ENCODE measurements at regions not wholly inside any gene's neighbourhood (a gene's known extent, or its start where the extent isn't known, plus 50 kb on each side); places are given as distances from the start of the nearest gene placed in this dataset.

GRCh38 chr1:199160521-199161318, 521.9 kb downstream of the PTPRC start:
- peaks cover 3% of the 10 kb centered on the region for H3K4me1 ChIP-seq (ENCODE audit: control insufficient read depth, insufficient read depth, low read length)
- H3K36me3 ChIP-seq (ENCODE audit: control insufficient read depth, insufficient read depth, low read length): no peaks in the 10 kb centered on the region
- H3K9me3 ChIP-seq (ENCODE audit: control insufficient read depth, insufficient read depth, low read length): no peaks in the 10 kb centered on the region
- H3K4me3 ChIP-seq (ENCODE audit: low read depth, low read length): no peak overlapping the region
- no peaks in the 10 kb centered on the region for H3K27me3 ChIP-seq (ENCODE audit: control insufficient read depth, insufficient read depth, low read length)
- H3K9ac ChIP-seq (ENCODE audit: low read depth, low read length): no peak overlapping the region

DNA sequence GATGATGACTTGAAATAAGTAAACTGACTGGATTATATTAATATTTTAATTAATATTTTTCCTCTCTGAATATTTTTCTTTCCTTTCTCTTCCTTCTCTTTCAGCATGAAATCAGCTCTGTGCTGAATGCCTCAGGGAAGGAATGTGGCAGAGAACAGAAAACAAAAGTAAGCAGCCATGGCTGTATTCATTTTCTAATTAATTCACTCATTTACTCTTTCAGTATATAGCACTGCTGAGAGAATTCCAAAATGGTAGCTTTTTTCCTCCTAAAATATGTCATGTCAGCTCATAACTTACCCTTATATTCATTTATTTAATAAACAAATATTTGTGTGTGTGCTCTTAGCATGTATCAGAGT, 522.5 kb downstream of the PTPRC start:
- Histone ChIP-seq H3K4me1 (ENCODE audit: control insufficient read depth, insufficient read depth, low read length) (peaks cover 3% of the 10 kb centered on the region), H3K9ac (ENCODE audit: low read depth, low read length) (no peak overlapping the region), H3K27me3 (ENCODE audit: control insufficient read depth, insufficient read depth, low read length) (no peaks in the 10 kb centered on the region), H3K9me3 (ENCODE audit: control insufficient read depth, insufficient read depth, low read length) (no peaks in the 10 kb centered on the region), H3K36me3 (ENCODE audit: control insufficient read depth, insufficient read depth, low read length) (no peaks in the 10 kb centered on the region), H3K4me3 (ENCODE audit: low read depth, low read length) (no peak overlapping the region)

- H3K4me1 ChIP-seq (ENCODE audit: control insufficient read depth, insufficient read depth, low read length): peaks cover 3% of the 10 kb centered on the region
- H3K9me3 ChIP-seq (ENCODE audit: control insufficient read depth, insufficient read depth, low read length): no peaks in the 10 kb centered on the region
- H3K9ac ChIP-seq (ENCODE audit: low read depth, low read length): no peak overlapping the region
- no peak overlapping the region for H3K4me3 ChIP-seq (ENCODE audit: low read depth, low read length)
- no peaks in the 10 kb centered on the region for H3K27me3 ChIP-seq (ENCODE audit: control insufficient read depth, insufficient read depth, low read length)
- no peaks in the 10 kb centered on the region for H3K36me3 ChIP-seq (ENCODE audit: control insufficient read depth, insufficient read depth, low read length)
Observed at GRCh38 chr1:199161766-199162303, 523.0 kb downstream of the PTPRC start.

DNA sequence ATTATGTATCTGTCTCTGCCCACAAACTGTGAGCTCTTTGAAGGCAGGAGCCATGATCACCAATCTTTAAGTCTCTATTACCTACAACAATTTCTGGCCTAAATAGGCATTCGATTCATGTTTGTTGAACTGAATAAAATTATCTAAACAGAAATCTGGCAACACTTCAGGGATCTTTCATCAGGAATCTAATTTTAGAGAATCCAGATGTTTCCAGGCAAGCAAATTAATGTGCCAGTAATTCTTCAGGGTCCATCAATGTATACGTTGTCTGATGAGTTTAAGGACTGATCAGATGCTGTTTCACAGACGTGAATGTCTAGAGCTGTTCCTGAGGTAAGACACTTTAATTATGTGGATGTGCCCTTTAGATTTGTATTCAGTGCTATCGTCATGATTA, 524.4 kb downstream of the PTPRC start:
- no peak overlapping the region for H3K9ac ChIP-seq (ENCODE audit: low read depth, low read length)
- H3K36me3 ChIP-seq (ENCODE audit: control insufficient read depth, insufficient read depth, low read length): no peaks in the 10 kb centered on the region
- H3K9me3 ChIP-seq (ENCODE audit: control insufficient read depth, insufficient read depth, low read length): no peaks in the 10 kb centered on the region
- H3K27me3 ChIP-seq (ENCODE audit: control insufficient read depth, insufficient read depth, low read length): no peaks in the 10 kb centered on the region
- H3K4me1 ChIP-seq (ENCODE audit: control insufficient read depth, insufficient read depth, low read length): peaks cover 3% of the 10 kb centered on the region
- H3K4me3 ChIP-seq (ENCODE audit: low read depth, low read length): no peak overlapping the region

- Histone ChIP-seq H3K4me1 (ENCODE audit: control insufficient read depth, insufficient read depth, low read length) (peaks cover 3% of the 10 kb centered on the region), H3K9ac (ENCODE audit: low read depth, low read length) (no peak overlapping the region), H3K27me3 (ENCODE audit: control insufficient read depth, insufficient read depth, low read length) (no peaks in the 10 kb centered on the region), H3K9me3 (ENCODE audit: control insufficient read depth, insufficient read depth, low read length) (no peaks in the 10 kb centered on the region), H3K36me3 (ENCODE audit: control insufficient read depth, insufficient read depth, low read length) (no peaks in the 10 kb centered on the region), H3K4me3 (ENCODE audit: low read depth, low read length) (no peak overlapping the region)
Observed at GRCh38 chr1:199163670-199164069, 524.8 kb downstream of the PTPRC start.

GRCh38 chr1:199167460-199167859, 528.6 kb downstream of the PTPRC start:
- H3K4me3 ChIP-seq (ENCODE audit: low read depth, low read length): no peak overlapping the region
- no peaks in the 10 kb centered on the region for H3K36me3 ChIP-seq (ENCODE audit: control insufficient read depth, insufficient read depth, low read length)
- no peaks in the 10 kb centered on the region for H3K27me3 ChIP-seq (ENCODE audit: control insufficient read depth, insufficient read depth, low read length)
- no peak overlapping the region for H3K9ac ChIP-seq (ENCODE audit: low read depth, low read length)
- H3K9me3 ChIP-seq (ENCODE audit: control insufficient read depth, insufficient read depth, low read length): no peaks in the 10 kb centered on the region
- no peaks in the 10 kb centered on the region for H3K4me1 ChIP-seq (ENCODE audit: control insufficient read depth, insufficient read depth, low read length)

DNA sequence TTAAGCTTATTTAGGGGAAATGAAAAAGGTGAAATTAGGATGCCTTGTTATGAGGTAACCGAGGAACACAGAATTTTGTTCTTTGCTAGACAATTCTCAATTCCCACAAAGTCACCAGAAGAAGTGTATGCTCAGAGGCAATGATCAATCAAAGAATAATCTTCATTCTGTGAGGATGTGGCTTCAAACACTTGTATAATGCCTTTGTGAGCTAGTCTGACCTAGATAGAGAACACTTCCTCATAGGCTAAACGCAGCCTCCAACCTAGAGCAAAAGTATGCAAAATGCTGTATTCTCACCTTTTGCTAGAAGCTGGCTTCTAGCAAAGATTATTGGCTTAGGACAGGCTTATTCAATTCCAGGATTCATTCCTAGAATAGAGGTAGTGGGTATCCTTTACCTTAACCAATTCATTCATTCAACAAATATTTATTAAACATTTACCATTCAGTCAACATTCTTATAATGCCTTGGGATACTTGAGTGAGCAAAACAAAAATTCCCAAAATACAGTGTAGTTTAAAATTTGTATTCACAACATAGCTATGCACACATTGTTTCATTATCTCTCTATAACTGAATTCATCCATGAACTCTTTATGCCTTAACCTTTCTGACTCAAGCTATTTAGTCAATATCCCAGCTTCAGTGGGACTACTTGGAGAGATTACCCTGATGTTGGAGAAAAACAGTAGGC, 530.2 kb downstream of the PTPRC start:
- no peak overlapping the region for H3K9ac ChIP-seq (ENCODE audit: low read depth, low read length)
- H3K4me1 ChIP-seq (ENCODE audit: control insufficient read depth, insufficient read depth, low read length): no peaks in the 10 kb centered on the region
- H3K27me3 ChIP-seq (ENCODE audit: control insufficient read depth, insufficient read depth, low read length): no peaks in the 10 kb centered on the region

DNA sequence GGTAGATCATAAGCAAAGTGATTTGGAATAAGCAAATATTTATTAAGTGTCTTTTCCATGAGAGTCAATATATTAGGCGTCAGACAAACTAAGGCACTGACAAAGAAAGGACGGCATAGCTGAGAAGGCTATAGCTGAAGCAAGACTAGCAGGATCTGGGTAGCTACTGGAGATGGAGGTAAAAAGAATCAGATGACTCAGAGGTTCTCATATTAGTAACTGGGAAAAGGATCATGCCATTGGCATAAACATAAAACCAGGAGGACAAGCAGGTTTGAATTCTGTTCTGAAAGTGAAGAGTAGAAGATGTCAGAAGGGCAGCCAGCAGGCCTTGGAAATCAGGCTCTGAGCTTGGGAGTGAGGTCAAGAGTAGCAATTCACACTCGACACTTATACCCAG, 531.9 kb downstream of the PTPRC start:
- no peaks in the 10 kb centered on the region for H3K4me1 ChIP-seq (ENCODE audit: control insufficient read depth, insufficient read depth, low read length)
- no peak overlapping the region for H3K9ac ChIP-seq (ENCODE audit: low read depth, low read length)
- no peak overlapping the region for H3K4me3 ChIP-seq (ENCODE audit: low read depth, low read length)
- H3K9me3 ChIP-seq (ENCODE audit: control insufficient read depth, insufficient read depth, low read length): no peaks in the 10 kb centered on the region
- no peaks in the 10 kb centered on the region for H3K27me3 ChIP-seq (ENCODE audit: control insufficient read depth, insufficient read depth, low read length)
- H3K36me3 ChIP-seq (ENCODE audit: control insufficient read depth, insufficient read depth, low read length): no peaks in the 10 kb centered on the region

More for the DNA sequence above, 530.2 kb downstream of the PTPRC start:
- H3K9me3 ChIP-seq (ENCODE audit: control insufficient read depth, insufficient read depth, low read length): no peaks in the 10 kb centered on the region
- no peaks in the 10 kb centered on the region for H3K36me3 ChIP-seq (ENCODE audit: control insufficient read depth, insufficient read depth, low read length)
- H3K4me3 ChIP-seq (ENCODE audit: low read depth, low read length): no peak overlapping the region

DNA sequence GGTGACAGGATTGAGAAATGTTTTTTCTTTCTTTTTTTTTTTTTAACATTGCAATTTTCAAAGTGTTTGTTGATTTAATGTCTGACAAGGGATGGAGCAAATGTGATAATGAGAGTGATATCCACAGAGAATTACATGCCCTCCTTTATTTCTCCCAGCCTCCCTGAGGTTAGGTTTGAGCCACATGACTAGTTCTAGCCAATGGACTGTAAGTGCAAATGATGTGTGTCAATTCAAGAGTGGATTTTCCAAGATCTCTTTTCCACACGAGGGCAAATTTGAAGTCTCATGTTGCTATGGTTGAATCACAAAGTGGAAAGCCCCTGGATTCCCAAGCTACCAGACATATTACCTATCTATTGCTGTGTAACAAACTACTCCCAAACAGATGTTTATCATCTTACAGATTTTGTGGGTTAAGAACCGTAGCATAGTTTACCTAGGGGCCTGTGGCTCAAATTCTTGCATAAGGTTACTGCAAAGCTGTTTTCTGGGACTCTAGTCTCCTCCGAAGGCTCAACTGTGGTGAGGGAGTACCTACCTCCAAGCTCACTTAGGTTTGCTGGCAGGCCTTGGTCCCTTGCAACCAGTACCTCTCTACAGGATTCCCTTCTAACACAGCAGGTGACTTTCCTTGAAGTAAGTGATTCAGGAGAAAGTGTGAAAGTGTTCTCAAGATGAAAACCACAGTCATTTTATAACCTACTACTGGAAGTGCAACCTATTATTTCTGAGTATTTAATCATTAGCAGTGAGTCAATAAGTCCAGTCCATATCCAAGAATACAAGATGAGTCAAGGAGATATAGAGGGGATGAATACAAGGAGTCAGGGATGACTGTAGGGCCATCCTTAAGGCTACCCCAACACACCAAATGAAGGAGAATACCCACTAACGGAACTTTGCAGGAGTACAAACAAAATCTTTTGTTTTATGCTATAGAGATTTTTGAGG, 533.6 kb downstream of the PTPRC start:
- Histone ChIP-seq H3K9ac (ENCODE audit: low read depth, low read length) (no peak overlapping the region), H3K27me3 (ENCODE audit: control insufficient read depth, insufficient read depth, low read length) (no peaks in the 10 kb centered on the region), H3K9me3 (ENCODE audit: control insufficient read depth, insufficient read depth, low read length) (no peaks in the 10 kb centered on the region), H3K36me3 (ENCODE audit: control insufficient read depth, insufficient read depth, low read length) (no peaks in the 10 kb centered on the region), H3K4me1 (ENCODE audit: control insufficient read depth, insufficient read depth, low read length) (no peaks in the 10 kb centered on the region), H3K4me3 (ENCODE audit: low read depth, low read length) (no peak overlapping the region)

DNA sequence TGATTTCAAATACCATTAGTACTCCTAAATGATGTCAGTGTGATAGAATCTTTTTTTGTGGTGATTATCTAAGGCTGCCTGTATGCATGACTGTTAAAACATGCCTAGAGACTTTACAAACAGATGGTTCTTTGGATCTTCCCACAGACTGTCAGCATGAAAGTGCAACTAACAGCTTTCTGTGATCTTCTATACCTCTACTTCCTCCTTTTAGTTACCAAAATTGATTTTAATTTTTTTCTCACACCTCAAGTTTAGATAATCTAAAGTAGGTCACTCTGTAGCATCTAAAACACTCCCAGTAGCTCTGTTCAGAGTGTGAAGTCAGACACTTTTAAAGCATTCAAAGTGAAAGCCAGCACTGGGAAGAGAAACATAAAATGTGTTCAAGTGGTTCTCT, 534.5 kb downstream of the PTPRC start:
- H3K36me3 ChIP-seq (ENCODE audit: control insufficient read depth, insufficient read depth, low read length): no peaks in the 10 kb centered on the region
- H3K27me3 ChIP-seq (ENCODE audit: control insufficient read depth, insufficient read depth, low read length): no peaks in the 10 kb centered on the region
- H3K9ac ChIP-seq (ENCODE audit: low read depth, low read length): no peak overlapping the region
- H3K4me1 ChIP-seq (ENCODE audit: control insufficient read depth, insufficient read depth, low read length): no peaks in the 10 kb centered on the region
- no peak overlapping the region for H3K4me3 ChIP-seq (ENCODE audit: low read depth, low read length)
- H3K9me3 ChIP-seq (ENCODE audit: control insufficient read depth, insufficient read depth, low read length): no peaks in the 10 kb centered on the region

DNA sequence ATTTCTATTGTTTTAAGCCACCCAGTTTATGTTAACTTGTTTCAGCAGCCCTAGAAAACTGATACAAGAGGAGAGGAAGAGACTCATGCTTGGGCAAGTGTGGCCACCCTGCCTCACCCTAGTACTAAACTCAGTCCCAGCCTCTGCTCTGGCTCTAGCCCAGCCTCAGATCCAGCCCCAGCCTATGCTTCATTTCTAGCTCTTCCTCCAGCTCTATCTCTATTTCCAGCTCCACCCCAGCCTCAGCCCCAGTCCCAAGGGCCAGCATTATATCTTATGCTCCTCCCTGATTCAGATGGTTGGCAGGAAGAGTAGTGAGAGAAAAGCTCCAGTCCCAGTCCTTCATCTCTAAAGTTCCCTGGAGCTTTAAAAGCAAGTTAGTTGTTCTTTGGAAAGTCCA, 535.5 kb downstream of the PTPRC start:
- no peaks in the 10 kb centered on the region for H3K27me3 ChIP-seq (ENCODE audit: control insufficient read depth, insufficient read depth, low read length)
- H3K9ac ChIP-seq (ENCODE audit: low read depth, low read length): no peak overlapping the region
- H3K36me3 ChIP-seq (ENCODE audit: control insufficient read depth, insufficient read depth, low read length): no peaks in the 10 kb centered on the region
- H3K4me3 ChIP-seq (ENCODE audit: low read depth, low read length): no peak overlapping the region
- no peaks in the 10 kb centered on the region for H3K9me3 ChIP-seq (ENCODE audit: control insufficient read depth, insufficient read depth, low read length)
- H3K4me1 ChIP-seq (ENCODE audit: control insufficient read depth, insufficient read depth, low read length): no peaks in the 10 kb centered on the region

All from iPS-15b (cell line).